ENCODE measurements at regions not wholly inside any gene's neighbourhood (a gene's known extent, or its start where the extent isn't known, plus 50 kb on each side); places are given as distances from the start of the nearest gene placed in this dataset.

- intact Hi-C loops (cut with DNase I; ENCODE audit: low total_unique reads) = no loop called here
- TF ChIP-seq, protein P1, sequence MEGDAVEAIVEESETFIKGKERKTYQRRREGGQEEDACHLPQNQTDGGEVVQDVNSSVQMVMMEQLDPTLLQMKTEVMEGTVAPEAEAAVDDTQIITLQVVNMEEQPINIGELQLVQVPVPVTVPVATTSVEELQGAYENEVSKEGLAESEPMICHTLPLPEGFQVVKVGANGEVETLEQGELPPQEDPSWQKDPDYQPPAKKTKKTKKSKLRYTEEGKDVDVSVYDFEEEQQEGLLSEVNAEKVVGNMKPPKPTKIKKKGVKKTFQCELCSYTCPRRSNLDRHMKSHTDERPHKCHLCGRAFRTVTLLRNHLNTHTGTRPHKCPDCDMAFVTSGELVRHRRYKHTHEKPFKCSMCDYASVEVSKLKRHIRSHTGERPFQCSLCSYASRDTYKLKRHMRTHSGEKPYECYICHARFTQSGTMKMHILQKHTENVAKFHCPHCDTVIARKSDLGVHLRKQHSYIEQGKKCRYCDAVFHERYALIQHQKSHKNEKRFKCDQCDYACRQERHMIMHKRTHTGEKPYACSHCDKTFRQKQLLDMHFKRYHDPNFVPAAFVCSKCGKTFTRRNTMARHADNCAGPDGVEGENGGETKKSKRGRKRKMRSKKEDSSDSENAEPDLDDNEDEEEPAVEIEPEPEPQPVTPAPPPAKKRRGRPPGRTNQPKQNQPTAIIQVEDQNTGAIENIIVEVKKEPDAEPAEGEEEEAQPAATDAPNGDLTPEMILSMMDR (IDR thresholded peaks at IDR 0.05) = no peak
- TF ChIP-seq POLR2A (IDR thresholded peaks at IDR 0.05) = no peak
- H3K27ac ChIP-seq = no peak overlapping the region
These were observed 286.2 kb downstream of the PREX1 start for GRCh38 chr20:48541581-48542071.

GRCh38 chr20:48538856-48539255, 288.9 kb downstream of the PREX1 start:
- intact Hi-C loops (cut with DNase I; ENCODE audit: low total_unique reads) = no loop called here
- Histone ChIP-seq H3K36me3 (no peaks in the 10 kb centered on the region), H3K9me3 (no peaks in the 10 kb centered on the region), H3K4me1 (no peaks in the 10 kb centered on the region), H3K27ac (no peak overlapping the region), H3K27me3 (no peaks in the 10 kb centered on the region), H3K4me3 (no peak overlapping the region)
- TF ChIP-seq POLR2A (IDR thresholded peaks at IDR 0.05) = no peak
- TF ChIP-seq, protein P1 (IDR thresholded peaks at IDR 0.05) = no peak
- DNase-seq = no peak

More at GRCh38 chr20:48541581-48542071, 286.2 kb downstream of the PREX1 start:
- Histone ChIP-seq H3K4me3 (no peak overlapping the region), H3K27me3 (no peaks in the 10 kb centered on the region), H3K36me3 (no peaks in the 10 kb centered on the region), H3K4me1 (no peaks in the 10 kb centered on the region), H3K9me3 (no peaks in the 10 kb centered on the region)
- no peak for DNase-seq

DNA sequence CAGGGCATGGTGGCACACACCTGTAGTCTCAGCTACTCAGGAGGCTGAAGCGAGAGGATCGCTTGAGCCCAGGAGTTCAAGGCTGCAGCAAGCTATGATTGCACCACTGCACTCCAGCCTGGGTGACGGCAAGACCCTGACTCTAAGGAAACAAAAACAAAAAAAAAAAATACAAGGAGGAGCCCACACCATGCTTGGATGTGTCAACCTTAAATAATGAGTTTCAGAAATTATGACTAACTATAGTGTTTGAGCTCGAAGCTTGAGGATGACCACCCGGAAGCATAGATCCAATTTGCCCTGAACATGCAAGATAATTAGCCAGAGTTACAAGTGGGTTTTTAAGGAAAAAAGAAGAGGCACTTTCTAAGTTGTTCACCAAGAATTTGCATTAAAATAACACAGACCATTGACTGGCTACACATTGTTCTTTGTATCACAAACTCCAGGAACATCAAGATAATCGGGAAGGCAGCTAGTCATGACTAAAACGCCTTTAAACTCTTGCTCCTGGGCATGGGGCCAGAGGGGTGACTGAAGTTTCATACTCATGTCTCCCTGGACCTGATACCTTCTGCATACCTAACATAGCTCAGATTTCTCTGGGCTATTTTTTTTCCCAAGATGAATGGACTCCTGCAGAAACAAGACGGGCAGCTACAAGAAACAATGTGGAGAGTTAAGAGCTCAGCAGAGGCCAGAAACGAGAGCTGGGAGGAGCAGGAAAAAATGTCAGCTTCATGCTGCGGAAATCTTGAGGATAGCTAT, 289.6 kb downstream of the PREX1 start:
- TF ChIP-seq POLR2A (IDR thresholded peaks at IDR 0.05) = no peak
- TF ChIP-seq, protein P1 (IDR thresholded peaks at IDR 0.05) = no peak
- H3K27ac ChIP-seq = no peak overlapping the region
- no peaks in the 10 kb centered on the region for H3K36me3 ChIP-seq
- intact Hi-C loops (cut with DNase I; ENCODE audit: low total_unique reads) = no loop called here
- no peak overlapping the region for H3K4me3 ChIP-seq
- DNase-seq = no peak
- no peaks in the 10 kb centered on the region for H3K4me1 ChIP-seq
- H3K9me3 ChIP-seq = no peaks in the 10 kb centered on the region
- no peaks in the 10 kb centered on the region for H3K27me3 ChIP-seq

GRCh38 chr20:48536206-48536605, 291.6 kb downstream of the PREX1 start:
- Histone ChIP-seq H3K27ac (no peak overlapping the region), H3K36me3 (no peaks in the 10 kb centered on the region), H3K4me1 (no peaks in the 10 kb centered on the region), H3K27me3 (no peaks in the 10 kb centered on the region), H3K9me3 (no peaks in the 10 kb centered on the region), H3K4me3 (no peak overlapping the region)
- DNase-seq = no peak
- intact Hi-C loops (cut with DNase I; ENCODE audit: low total_unique reads) = no loop called here
- no peak for TF ChIP-seq POLR2A (IDR thresholded peaks at IDR 0.05)
- TF ChIP-seq, protein P1 (IDR thresholded peaks at IDR 0.05) = no peak

- intact Hi-C loops (cut with DNase I; ENCODE audit: low total_unique reads) = no loop called here
- no peak overlapping the region for H3K27ac ChIP-seq
- no peaks in the 10 kb centered on the region for H3K27me3 ChIP-seq
- H3K9me3 ChIP-seq = no peaks in the 10 kb centered on the region
- no peak for TF ChIP-seq POLR2A (IDR thresholded peaks at IDR 0.05)
- TF ChIP-seq, protein P1 (IDR thresholded peaks at IDR 0.05) = no peak
- no peaks in the 10 kb centered on the region for H3K36me3 ChIP-seq
- DNase-seq = no peak
- no peaks in the 10 kb centered on the region for H3K4me1 ChIP-seq
- no peak overlapping the region for H3K4me3 ChIP-seq
These were observed 292.2 kb downstream of the PREX1 start for GRCh38 chr20:48535556-48535955.
